ENCODE measurements at regions not wholly inside any gene's neighbourhood (a gene's known extent, or its start where the extent isn't known, plus 50 kb on each side); places are given as distances from the start of the nearest gene placed in this dataset.

DNA sequence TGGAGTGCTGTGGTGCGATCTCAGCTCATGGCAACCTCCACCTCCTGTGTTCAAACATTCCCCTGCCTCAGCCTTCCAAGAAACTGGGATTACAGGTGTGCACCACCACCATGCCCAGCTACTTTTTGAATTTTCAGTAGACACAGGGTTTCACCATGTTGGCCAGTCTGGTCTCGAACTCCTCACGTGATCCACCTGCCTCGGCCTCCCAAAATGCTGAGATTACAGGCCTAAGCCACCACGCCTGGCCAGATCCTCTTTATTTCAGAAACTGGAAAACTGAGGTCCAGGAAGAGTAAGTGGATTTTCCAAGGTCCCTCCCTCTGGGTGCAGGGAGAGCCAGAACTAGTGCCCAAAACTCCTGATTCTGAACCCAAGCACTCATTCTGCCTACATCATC lies 413.1 kb upstream of the AUTS2 start:
- ATAC-seq (no peak), DNase-seq (ENCODE audit: low spot score) (no peak)
- Histone ChIP-seq H3K36me3 (ENCODE audit: insufficient read depth) (no peaks in the 10 kb centered on the region), H3K9me2 (ENCODE audit: insufficient read depth) (no peaks in the 10 kb centered on the region), H3K4me2 (no peak overlapping the region), H3F3A (replicated peaks; ENCODE audit: low read depth) (no peaks in the 10 kb centered on the region), H4K20me1 (replicated peaks; ENCODE audit: insufficient read depth) (no peaks in the 10 kb centered on the region), H3K79me2 (replicated peaks; ENCODE audit: insufficient read depth) (no peaks in the 10 kb centered on the region), H3K4me3 (no peak overlapping the region), H2AFZ (no peak overlapping the region), H3K27me3 (ENCODE audit: insufficient read depth) (no peaks in the 10 kb centered on the region), H3K27ac (ENCODE audit: low read depth) (no peak overlapping the region), H3K4me1 (ENCODE audit: insufficient read depth) (no peaks in the 10 kb centered on the region)
- no peaks in the 10 kb centered on the region for H3K4me1 Mint-ChIP-seq
- H3K9me3 Mint-ChIP-seq: peaks cover 91% of the 10 kb centered on the region
- H3K27me3 Mint-ChIP-seq (ENCODE audit: insufficient read depth, low read depth, poor library complexity): peaks cover 2% of the 10 kb centered on the region
- H3K27ac Mint-ChIP-seq: no peak overlapping the region
- no peak overlapping the region for H3K4me3 Mint-ChIP-seq
- TF ChIP-seq CREB1 (CRISPR knock-in tag; IDR thresholded peaks at IDR 0.05; ENCODE audit: low read depth) (no peak), EZH2 (IDR thresholded peaks at IDR 0.05; ENCODE audit: low read depth, unreplicated experiment) (no peak), ZNF331 (CRISPR knock-in tag; IDR thresholded peaks at IDR 0.05; ENCODE audit: low read depth) (no peak), ZNF114 (CRISPR knock-in tag; IDR thresholded peaks at IDR 0.05) (no peak), POLR2AphosphoS5 (IDR thresholded peaks at IDR 0.05; ENCODE audit: low read depth) (no peak), STAT1 (IDR thresholded peaks at IDR 0.05; ENCODE audit: unreplicated experiment) (no peak), JUNB (IDR thresholded peaks at IDR 0.05; ENCODE audit: unreplicated experiment) (no peak), NANOG (IDR thresholded peaks at IDR 0.05; ENCODE audit: borderline replicate concordance) (no peak), EZH2phosphoT487 (IDR thresholded peaks at IDR 0.05; ENCODE audit: unreplicated experiment) (no peak)
- TF ChIP-seq, protein P1, sequence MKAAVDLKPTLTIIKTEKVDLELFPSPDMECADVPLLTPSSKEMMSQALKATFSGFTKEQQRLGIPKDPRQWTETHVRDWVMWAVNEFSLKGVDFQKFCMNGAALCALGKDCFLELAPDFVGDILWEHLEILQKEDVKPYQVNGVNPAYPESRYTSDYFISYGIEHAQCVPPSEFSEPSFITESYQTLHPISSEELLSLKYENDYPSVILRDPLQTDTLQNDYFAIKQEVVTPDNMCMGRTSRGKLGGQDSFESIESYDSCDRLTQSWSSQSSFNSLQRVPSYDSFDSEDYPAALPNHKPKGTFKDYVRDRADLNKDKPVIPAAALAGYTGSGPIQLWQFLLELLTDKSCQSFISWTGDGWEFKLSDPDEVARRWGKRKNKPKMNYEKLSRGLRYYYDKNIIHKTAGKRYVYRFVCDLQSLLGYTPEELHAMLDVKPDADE (IDR thresholded peaks at IDR 0.05): no peak
- TF ChIP-seq, protein P2, sequence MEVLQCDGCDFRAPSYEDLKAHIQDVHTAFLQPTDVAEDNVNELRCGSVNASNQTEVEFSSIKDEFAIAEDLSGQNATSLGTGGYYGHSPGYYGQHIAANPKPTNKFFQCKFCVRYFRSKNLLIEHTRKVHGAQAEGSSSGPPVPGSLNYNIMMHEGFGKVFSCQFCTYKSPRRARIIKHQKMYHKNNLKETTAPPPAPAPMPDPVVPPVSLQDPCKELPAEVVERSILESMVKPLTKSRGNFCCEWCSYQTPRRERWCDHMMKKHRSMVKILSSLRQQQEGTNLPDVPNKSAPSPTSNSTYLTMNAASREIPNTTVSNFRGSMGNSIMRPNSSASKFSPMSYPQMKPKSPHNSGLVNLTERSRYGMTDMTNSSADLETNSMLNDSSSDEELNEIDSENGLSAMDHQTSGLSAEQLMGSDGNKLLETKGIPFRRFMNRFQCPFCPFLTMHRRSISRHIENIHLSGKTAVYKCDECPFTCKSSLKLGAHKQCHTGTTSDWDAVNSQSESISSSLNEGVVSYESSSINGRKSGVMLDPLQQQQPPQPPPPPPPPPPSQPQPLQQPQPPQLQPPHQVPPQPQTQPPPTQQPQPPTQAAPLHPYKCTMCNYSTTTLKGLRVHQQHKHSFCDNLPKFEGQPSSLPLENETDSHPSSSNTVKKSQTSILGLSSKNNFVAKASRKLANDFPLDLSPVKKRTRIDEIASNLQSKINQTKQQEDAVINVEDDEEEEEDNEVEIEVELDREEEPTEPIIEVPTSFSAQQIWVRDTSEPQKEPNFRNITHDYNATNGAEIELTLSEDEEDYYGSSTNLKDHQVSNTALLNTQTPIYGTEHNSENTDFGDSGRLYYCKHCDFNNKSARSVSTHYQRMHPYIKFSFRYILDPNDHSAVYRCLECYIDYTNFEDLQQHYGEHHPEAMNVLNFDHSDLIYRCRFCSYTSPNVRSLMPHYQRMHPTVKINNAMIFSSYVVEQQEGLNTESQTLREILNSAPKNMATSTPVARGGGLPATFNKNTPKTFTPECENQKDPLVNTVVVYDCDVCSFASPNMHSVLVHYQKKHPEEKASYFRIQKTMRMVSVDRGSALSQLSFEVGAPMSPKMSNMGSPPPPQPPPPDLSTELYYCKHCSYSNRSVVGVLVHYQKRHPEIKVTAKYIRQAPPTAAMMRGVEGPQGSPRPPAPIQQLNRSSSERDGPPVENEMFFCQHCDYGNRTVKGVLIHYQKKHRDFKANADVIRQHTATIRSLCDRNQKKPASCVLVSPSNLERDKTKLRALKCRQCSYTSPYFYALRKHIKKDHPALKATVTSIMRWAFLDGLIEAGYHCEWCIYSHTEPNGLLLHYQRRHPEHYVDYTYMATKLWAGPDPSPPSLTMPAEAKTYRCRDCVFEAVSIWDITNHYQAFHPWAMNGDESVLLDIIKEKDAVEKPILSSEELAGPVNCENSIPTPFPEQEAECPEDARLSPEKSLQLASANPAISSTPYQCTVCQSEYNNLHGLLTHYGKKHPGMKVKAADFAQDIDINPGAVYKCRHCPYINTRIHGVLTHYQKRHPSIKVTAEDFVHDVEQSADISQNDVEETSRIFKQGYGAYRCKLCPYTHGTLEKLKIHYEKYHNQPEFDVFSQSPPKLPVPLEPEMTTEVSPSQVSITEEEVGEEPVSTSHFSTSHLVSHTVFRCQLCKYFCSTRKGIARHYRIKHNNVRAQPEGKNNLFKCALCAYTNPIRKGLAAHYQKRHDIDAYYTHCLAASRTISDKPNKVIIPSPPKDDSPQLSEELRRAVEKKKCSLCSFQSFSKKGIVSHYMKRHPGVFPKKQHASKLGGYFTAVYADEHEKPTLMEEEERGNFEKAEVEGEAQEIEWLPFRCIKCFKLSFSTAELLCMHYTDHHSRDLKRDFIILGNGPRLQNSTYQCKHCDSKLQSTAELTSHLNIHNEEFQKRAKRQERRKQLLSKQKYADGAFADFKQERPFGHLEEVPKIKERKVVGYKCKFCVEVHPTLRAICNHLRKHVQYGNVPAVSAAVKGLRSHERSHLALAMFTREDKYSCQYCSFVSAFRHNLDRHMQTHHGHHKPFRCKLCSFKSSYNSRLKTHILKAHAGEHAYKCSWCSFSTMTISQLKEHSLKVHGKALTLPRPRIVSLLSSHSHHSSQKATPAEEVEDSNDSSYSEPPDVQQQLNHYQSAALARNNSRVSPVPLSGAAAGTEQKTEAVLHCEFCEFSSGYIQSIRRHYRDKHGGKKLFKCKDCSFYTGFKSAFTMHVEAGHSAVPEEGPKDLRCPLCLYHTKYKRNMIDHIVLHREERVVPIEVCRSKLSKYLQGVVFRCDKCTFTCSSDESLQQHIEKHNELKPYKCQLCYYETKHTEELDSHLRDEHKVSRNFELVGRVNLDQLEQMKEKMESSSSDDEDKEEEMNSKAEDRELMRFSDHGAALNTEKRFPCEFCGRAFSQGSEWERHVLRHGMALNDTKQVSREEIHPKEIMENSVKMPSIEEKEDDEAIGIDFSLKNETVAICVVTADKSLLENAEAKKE (CRISPR knock-in tag; IDR thresholded peaks at IDR 0.05): no peak
- TF ChIP-seq, protein P3, sequence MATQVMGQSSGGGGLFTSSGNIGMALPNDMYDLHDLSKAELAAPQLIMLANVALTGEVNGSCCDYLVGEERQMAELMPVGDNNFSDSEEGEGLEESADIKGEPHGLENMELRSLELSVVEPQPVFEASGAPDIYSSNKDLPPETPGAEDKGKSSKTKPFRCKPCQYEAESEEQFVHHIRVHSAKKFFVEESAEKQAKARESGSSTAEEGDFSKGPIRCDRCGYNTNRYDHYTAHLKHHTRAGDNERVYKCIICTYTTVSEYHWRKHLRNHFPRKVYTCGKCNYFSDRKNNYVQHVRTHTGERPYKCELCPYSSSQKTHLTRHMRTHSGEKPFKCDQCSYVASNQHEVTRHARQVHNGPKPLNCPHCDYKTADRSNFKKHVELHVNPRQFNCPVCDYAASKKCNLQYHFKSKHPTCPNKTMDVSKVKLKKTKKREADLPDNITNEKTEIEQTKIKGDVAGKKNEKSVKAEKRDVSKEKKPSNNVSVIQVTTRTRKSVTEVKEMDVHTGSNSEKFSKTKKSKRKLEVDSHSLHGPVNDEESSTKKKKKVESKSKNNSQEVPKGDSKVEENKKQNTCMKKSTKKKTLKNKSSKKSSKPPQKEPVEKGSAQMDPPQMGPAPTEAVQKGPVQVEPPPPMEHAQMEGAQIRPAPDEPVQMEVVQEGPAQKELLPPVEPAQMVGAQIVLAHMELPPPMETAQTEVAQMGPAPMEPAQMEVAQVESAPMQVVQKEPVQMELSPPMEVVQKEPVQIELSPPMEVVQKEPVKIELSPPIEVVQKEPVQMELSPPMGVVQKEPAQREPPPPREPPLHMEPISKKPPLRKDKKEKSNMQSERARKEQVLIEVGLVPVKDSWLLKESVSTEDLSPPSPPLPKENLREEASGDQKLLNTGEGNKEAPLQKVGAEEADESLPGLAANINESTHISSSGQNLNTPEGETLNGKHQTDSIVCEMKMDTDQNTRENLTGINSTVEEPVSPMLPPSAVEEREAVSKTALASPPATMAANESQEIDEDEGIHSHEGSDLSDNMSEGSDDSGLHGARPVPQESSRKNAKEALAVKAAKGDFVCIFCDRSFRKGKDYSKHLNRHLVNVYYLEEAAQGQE (IDR thresholded peaks at IDR 0.05; ENCODE audit: unreplicated experiment): no peak
- TF ChIP-seq, protein P4, sequence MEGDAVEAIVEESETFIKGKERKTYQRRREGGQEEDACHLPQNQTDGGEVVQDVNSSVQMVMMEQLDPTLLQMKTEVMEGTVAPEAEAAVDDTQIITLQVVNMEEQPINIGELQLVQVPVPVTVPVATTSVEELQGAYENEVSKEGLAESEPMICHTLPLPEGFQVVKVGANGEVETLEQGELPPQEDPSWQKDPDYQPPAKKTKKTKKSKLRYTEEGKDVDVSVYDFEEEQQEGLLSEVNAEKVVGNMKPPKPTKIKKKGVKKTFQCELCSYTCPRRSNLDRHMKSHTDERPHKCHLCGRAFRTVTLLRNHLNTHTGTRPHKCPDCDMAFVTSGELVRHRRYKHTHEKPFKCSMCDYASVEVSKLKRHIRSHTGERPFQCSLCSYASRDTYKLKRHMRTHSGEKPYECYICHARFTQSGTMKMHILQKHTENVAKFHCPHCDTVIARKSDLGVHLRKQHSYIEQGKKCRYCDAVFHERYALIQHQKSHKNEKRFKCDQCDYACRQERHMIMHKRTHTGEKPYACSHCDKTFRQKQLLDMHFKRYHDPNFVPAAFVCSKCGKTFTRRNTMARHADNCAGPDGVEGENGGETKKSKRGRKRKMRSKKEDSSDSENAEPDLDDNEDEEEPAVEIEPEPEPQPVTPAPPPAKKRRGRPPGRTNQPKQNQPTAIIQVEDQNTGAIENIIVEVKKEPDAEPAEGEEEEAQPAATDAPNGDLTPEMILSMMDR (conservative IDR thresholded peaks at IDR 0.05; ENCODE audit: low read depth in 2 of 2): no peak
- peaks cover 26% of the 10 kb centered on the region for H3K36me3 Mint-ChIP-seq (ENCODE audit: low read depth)
